ENCODE measurements at regions not wholly inside any gene's neighbourhood (a gene's known extent, or its start where the extent isn't known, plus 50 kb on each side); places are given as distances from the start of the nearest gene placed in this dataset.

GRCh38 chr4:63529581-63530337 lies 879.5 kb downstream of the TECRL start:
- Mint-ChIP-seq H3K4me1 (ENCODE audit: low read depth) (no peaks in the 10 kb centered on the region), H3K9me3 (peaks cover 2% of the 10 kb centered on the region), H3K4me3 (no peak overlapping the region), H3K27me3 (no peaks in the 10 kb centered on the region), H3K36me3 (ENCODE audit: low read depth) (no peaks in the 10 kb centered on the region), H3K27ac (no peak overlapping the region)
- ChIA-PET CTCF (no interaction called here), POLR2A (no interaction called here)
- H3K4me3 ChIP-seq (ENCODE audit: low read length) = no peak overlapping the region
- H3K36me3 ChIP-seq (ENCODE audit: insufficient read depth, low read length) = no peaks in the 10 kb centered on the region
- no peaks in the 10 kb centered on the region for H3K9me3 ChIP-seq (ENCODE audit: control insufficient read depth in 1 of 2, insufficient read depth in 1 of 2, low read length in 2 of 2)
- H3K4me1 ChIP-seq (ENCODE audit: insufficient read depth, low read length) = no peaks in the 10 kb centered on the region
- intact Hi-C loops (cut with DNase I, micrococcal nuclease) = no loop called here
- no peak overlapping the region for H3K27ac ChIP-seq (ENCODE audit: low read depth in 1 of 2, low read length in 2 of 2)
- TF ChIP-seq, protein P1, sequence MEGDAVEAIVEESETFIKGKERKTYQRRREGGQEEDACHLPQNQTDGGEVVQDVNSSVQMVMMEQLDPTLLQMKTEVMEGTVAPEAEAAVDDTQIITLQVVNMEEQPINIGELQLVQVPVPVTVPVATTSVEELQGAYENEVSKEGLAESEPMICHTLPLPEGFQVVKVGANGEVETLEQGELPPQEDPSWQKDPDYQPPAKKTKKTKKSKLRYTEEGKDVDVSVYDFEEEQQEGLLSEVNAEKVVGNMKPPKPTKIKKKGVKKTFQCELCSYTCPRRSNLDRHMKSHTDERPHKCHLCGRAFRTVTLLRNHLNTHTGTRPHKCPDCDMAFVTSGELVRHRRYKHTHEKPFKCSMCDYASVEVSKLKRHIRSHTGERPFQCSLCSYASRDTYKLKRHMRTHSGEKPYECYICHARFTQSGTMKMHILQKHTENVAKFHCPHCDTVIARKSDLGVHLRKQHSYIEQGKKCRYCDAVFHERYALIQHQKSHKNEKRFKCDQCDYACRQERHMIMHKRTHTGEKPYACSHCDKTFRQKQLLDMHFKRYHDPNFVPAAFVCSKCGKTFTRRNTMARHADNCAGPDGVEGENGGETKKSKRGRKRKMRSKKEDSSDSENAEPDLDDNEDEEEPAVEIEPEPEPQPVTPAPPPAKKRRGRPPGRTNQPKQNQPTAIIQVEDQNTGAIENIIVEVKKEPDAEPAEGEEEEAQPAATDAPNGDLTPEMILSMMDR (IDR thresholded peaks at IDR 0.05) = no peak
- H3K27me3 ChIP-seq (ENCODE audit: control insufficient read depth in 1 of 2, insufficient read depth in 2 of 2, low read length in 2 of 2) = no peaks in the 10 kb centered on the region
- DNase-seq = no peak
- no peak for ATAC-seq (ENCODE audit: poor library complexity)

DNA sequence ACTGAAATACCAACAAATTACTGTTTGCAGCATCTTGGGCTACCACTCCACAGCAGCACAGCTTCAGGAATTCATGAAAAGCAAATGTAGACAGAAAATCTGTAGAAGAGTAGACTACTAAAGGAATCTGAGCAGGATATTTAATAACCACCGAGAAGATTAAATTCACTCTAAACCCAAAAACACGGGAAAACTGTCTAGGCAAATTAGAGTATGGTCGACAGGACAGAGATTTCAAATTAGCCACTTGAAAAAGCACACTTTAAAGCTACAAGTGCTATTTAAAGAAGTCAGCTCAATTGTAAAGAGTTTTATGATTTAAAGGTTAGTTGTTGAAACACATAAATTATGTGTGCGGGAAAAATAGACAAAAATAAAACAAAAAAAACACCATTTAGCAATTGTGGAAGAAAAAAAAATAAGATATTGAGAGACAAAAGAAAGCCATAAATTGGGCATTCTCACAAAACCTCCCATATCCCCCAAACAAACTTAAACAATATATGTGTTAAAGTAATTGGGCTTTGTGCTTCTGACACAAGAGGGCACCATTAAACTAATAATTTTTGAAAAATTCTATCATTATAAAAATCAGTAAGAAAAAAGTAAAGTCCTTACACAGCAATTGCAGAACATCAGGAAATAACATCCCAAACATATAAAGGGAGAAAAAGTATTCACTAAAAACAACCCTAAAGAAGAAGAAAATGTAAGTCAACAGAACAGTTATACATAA lies 880.8 kb downstream of the TECRL start:
- Mint-ChIP-seq H3K9me3 (peaks cover 2% of the 10 kb centered on the region), H3K36me3 (ENCODE audit: low read depth) (no peaks in the 10 kb centered on the region), H3K4me1 (ENCODE audit: low read depth) (no peaks in the 10 kb centered on the region), H3K27me3 (no peaks in the 10 kb centered on the region), H3K4me3 (no peak overlapping the region), H3K27ac (no peak overlapping the region)
- intact Hi-C loops (cut with DNase I, micrococcal nuclease) = no loop called here
- H3K27ac ChIP-seq (ENCODE audit: low read depth in 1 of 2, low read length in 2 of 2) = no peak overlapping the region
- ChIA-PET CTCF (no interaction called here), POLR2A (no interaction called here)
- H3K4me3 ChIP-seq (ENCODE audit: low read length) = no peak overlapping the region
- DNase-seq = no peak
- H3K9me3 ChIP-seq (ENCODE audit: control insufficient read depth in 1 of 2, insufficient read depth in 1 of 2, low read length in 2 of 2) = no peaks in the 10 kb centered on the region
- H3K4me1 ChIP-seq (ENCODE audit: insufficient read depth, low read length) = no peaks in the 10 kb centered on the region
- TF ChIP-seq, protein P1 (IDR thresholded peaks at IDR 0.05) = no peak
- no peak for ATAC-seq (ENCODE audit: poor library complexity)
- H3K27me3 ChIP-seq (ENCODE audit: control insufficient read depth in 1 of 2, insufficient read depth in 2 of 2, low read length in 2 of 2) = no peaks in the 10 kb centered on the region
- H3K36me3 ChIP-seq (ENCODE audit: insufficient read depth, low read length) = no peaks in the 10 kb centered on the region

GRCh38 chr4:63526251-63526650 lies 883.0 kb downstream of the TECRL start:
- Mint-ChIP-seq H3K4me3 (no peak overlapping the region), H3K4me1 (ENCODE audit: low read depth) (no peaks in the 10 kb centered on the region), H3K36me3 (ENCODE audit: low read depth) (no peaks in the 10 kb centered on the region), H3K9me3 (peaks cover 2% of the 10 kb centered on the region), H3K27me3 (no peaks in the 10 kb centered on the region), H3K27ac (no peak overlapping the region)
- H3K9me3 ChIP-seq (ENCODE audit: control insufficient read depth in 1 of 2, insufficient read depth in 1 of 2, low read length in 2 of 2) = no peaks in the 10 kb centered on the region
- TF ChIP-seq, protein P1 (IDR thresholded peaks at IDR 0.05) = no peak
- no peak overlapping the region for H3K27ac ChIP-seq (ENCODE audit: low read depth in 1 of 2, low read length in 2 of 2)
- no peaks in the 10 kb centered on the region for H3K4me1 ChIP-seq (ENCODE audit: insufficient read depth, low read length)
- intact Hi-C loops (cut with DNase I, micrococcal nuclease) = no loop called here
- no peak for DNase-seq
- no peak overlapping the region for H3K4me3 ChIP-seq (ENCODE audit: low read length)
- CTCF ChIA-PET = no interaction called here
- POLR2A ChIA-PET = no interaction called here
- no peaks in the 10 kb centered on the region for H3K36me3 ChIP-seq (ENCODE audit: insufficient read depth, low read length)
- H3K27me3 ChIP-seq (ENCODE audit: control insufficient read depth in 1 of 2, insufficient read depth in 2 of 2, low read length in 2 of 2) = no peaks in the 10 kb centered on the region
- no peak for ATAC-seq (ENCODE audit: poor library complexity)

Data from CD4-positive, alpha-beta T cell (primary cell).